CD4-positive, alpha-beta T cell (primary cell): ENCODE measurements at regions not wholly inside any gene's neighbourhood (a gene's known extent, or its start where the extent isn't known, plus 50 kb on each side); places are given as distances from the start of the nearest gene placed in this dataset.

Experiments
- ATAC-seq: fragments of 200-7000 bp; cut with Tn5 transposase; one replicate; pipeline ENCODE4 v1.10.0; 2022; ENCODE audit warnings: mild to moderate bottlenecking; ENCODE audit not compliant: poor library complexity
- CTCF ChIA-PET: fragments of 350-600 bp; sonication (Branson Sonifier 250); formaldehyde crosslinking; loops from one replicate; lab custom pipeline; 2021; ENCODE audit warnings: antibody characterized with exemption, inconsistent platforms; lab: Charles Lee
- POLR2A ChIA-PET: fragments of 350-600 bp; sonication (Branson Sonifier 250); formaldehyde crosslinking; loops from one replicate; lab custom pipeline; 2021; ENCODE audit warnings: antibody characterized with exemption, inconsistent platforms; lab: Charles Lee
- DNase-seq, 14 experiments: peaks; one replicate each; pipeline ENCODE4 v3.0.0-alpha.2; 2013 to 2020; ENCODE audit warnings: mixed read lengths in 2 of 14
- H3K27ac ChIP-seq, 2 donors: one replicate each; pipeline versions ENCODE4 v1.5.1 to v1.7.0; 2013; ENCODE audit warnings: low read length in 2 of 2, low read depth in 1 of 2, mild to moderate bottlenecking in 1 of 2
- H3K27me3 ChIP-seq, 2 experiments: 1 replicate in 1 of 2; 2 replicates in 1 of 2; pipeline versions ENCODE4 v1.6.1 to v1.7.0; 2013; ENCODE audit warnings: low read length in 2 of 2, control low read depth in 1 of 2, mild to moderate bottlenecking in 1 of 2, moderate library complexity in 1 of 2; ENCODE audit not compliant: insufficient read depth in 2 of 2, control insufficient read depth in 1 of 2
- H3K36me3 ChIP-seq: one replicate; pipeline ENCODE4 v1.6.1; 2013; ENCODE audit warnings: low read length, control low read depth; ENCODE audit not compliant: insufficient read depth
- H3K4me1 ChIP-seq: one replicate; pipeline ENCODE4 v1.6.1; 2013; ENCODE audit warnings: low read length, control low read depth; ENCODE audit not compliant: insufficient read depth
- H3K4me3 ChIP-seq: one replicate; pipeline ENCODE4 v1.5.1; 2013; ENCODE audit warnings: mild to moderate bottlenecking, low read length, moderate library complexity
- H3K9me3 ChIP-seq, 2 experiments: 1 replicate in 1 of 2; 2 replicates in 1 of 2; pipeline versions ENCODE4 v1.6.1 to v1.7.0; 2013; ENCODE audit warnings: low read length in 2 of 2, mild to moderate bottlenecking in 2 of 2, control low read depth in 1 of 2, moderate library complexity in 1 of 2; ENCODE audit not compliant: control insufficient read depth in 1 of 2, insufficient read depth in 1 of 2
- H3K27ac Mint-ChIP-seq: one replicate; pipeline ENCODE4 v1.8.0; 2020; ENCODE audit warnings: mixed read lengths
- H3K27me3 Mint-ChIP-seq: one replicate; pipeline ENCODE4 v1.8.0; 2021; ENCODE audit warnings: mixed read lengths
- H3K36me3 Mint-ChIP-seq: one replicate; pipeline ENCODE4 v1.8.0; 2021; ENCODE audit warnings: low read depth, mixed read lengths
- H3K4me1 Mint-ChIP-seq: one replicate; pipeline ENCODE4 v1.8.0; 2021; ENCODE audit warnings: low read depth, mixed read lengths
- H3K4me3 Mint-ChIP-seq: one replicate; pipeline ENCODE4 v1.8.0; 2020; ENCODE audit warnings: mild to moderate bottlenecking, mixed read lengths
- H3K9me3 Mint-ChIP-seq: one replicate; pipeline ENCODE4 v1.8.0; 2020; ENCODE audit warnings: mixed read lengths
- intact Hi-C, 2 experiments: fragments of 100-400 bp; cut with DNase I in 1 of 2; cut with micrococcal nuclease in 1 of 2; formaldehyde crosslinking; loops; one replicate each; pipeline versions ENCODE4 v1.15.1 to v1.9.0; 2023 to 2025; cut with DNase I, micrococcal nuclease
- TF ChIP-seq, protein P1 (sequence below): fragments of 200-600 bp; IDR thresholded peaks from one replicate; pipeline ENCODE4 v1.8.0; 2022; ENCODE audit warnings: antibody characterized with exemption, mild to moderate bottlenecking

DNA sequence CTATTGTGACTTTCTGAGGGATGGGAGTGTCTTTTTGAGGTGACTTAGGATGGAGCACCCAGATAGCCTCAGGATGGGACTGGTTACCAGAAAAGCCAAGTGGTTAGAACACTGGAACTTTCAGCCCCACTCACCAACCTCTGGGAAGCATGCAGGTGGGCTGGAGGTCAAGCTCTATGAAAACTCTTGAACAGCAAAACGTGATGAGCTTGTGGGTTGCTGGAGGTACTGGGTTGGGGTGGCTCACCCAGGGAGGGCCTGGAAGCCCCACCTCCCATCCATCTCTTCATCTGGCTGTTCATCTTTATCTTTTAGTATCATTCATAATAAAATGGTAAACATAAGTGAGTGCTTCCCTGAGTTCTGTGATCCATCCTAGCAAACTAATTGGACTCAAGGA lies 216.4 kb downstream of the SPP2 start:
- H3K27me3 Mint-ChIP-seq: no peaks in the 10 kb centered on the region
- no peak overlapping the region for H3K4me3 Mint-ChIP-seq
- POLR2A ChIA-PET: no interaction called here
- DNase-seq (no peak), ATAC-seq (no peak)
- no peak overlapping the region for H3K27ac Mint-ChIP-seq
- no peaks in the 10 kb centered on the region for H3K36me3 ChIP-seq
- no peaks in the 10 kb centered on the region for H3K36me3 Mint-ChIP-seq
- H3K9me3 Mint-ChIP-seq: no peaks in the 10 kb centered on the region
- no peaks in the 10 kb centered on the region for H3K27me3 ChIP-seq
- H3K4me1 ChIP-seq: peaks cover 4% of the 10 kb centered on the region
- CTCF ChIA-PET: no interaction called here
- H3K9me3 ChIP-seq: peaks cover 0 to 4% of the 10 kb centered on the region in 2 experiments
- H3K27ac ChIP-seq: no peak overlapping the region
- H3K4me1 Mint-ChIP-seq: peaks cover 25% of the 10 kb centered on the region
- TF ChIP-seq, protein P1, sequence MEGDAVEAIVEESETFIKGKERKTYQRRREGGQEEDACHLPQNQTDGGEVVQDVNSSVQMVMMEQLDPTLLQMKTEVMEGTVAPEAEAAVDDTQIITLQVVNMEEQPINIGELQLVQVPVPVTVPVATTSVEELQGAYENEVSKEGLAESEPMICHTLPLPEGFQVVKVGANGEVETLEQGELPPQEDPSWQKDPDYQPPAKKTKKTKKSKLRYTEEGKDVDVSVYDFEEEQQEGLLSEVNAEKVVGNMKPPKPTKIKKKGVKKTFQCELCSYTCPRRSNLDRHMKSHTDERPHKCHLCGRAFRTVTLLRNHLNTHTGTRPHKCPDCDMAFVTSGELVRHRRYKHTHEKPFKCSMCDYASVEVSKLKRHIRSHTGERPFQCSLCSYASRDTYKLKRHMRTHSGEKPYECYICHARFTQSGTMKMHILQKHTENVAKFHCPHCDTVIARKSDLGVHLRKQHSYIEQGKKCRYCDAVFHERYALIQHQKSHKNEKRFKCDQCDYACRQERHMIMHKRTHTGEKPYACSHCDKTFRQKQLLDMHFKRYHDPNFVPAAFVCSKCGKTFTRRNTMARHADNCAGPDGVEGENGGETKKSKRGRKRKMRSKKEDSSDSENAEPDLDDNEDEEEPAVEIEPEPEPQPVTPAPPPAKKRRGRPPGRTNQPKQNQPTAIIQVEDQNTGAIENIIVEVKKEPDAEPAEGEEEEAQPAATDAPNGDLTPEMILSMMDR: no peak
- intact Hi-C loops: no loop called here
- no peak overlapping the region for H3K4me3 ChIP-seq

DNA sequence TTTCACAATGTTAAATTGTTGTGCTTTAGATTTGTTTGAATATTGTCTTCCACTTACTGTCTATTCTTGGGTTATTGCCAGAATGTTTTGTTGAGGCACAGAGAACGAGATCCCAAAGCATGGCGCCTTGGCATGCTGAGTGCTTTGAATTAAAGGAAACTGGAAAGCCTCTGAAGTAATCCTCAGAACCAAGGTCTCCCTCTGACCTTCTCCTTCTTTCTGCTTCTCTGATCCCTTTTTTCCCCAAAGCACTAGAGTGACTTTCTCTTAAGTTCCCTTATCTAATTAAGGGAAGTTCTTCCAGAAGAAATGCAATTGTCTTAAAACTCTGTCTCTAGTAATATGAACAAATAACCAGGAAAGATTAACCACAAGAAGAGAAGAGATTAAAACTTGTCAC lies 214.7 kb downstream of the SPP2 start:
- Histone ChIP-seq H3K36me3 (no peaks in the 10 kb centered on the region), H3K27me3 (no peaks in the 10 kb centered on the region), H3K4me1 (peaks cover 4% of the 10 kb centered on the region), H3K9me3 (peaks cover 0 to 4% of the 10 kb centered on the region in 2 experiments), H3K27ac (no peak overlapping the region), H3K4me3 (no peak overlapping the region)
- Mint-ChIP-seq H3K27me3 (no peaks in the 10 kb centered on the region), H3K27ac (no peak overlapping the region), H3K36me3 (no peaks in the 10 kb centered on the region), H3K4me1 (peaks cover 15% of the 10 kb centered on the region), H3K9me3 (no peaks in the 10 kb centered on the region), H3K4me3 (no peak overlapping the region)
- ChIA-PET CTCF (no interaction called here), POLR2A (no interaction called here)
- ATAC-seq (no peak), DNase-seq (no peak)
- TF ChIP-seq, protein P1: no peak
- intact Hi-C loops: no loop called here

DNA sequence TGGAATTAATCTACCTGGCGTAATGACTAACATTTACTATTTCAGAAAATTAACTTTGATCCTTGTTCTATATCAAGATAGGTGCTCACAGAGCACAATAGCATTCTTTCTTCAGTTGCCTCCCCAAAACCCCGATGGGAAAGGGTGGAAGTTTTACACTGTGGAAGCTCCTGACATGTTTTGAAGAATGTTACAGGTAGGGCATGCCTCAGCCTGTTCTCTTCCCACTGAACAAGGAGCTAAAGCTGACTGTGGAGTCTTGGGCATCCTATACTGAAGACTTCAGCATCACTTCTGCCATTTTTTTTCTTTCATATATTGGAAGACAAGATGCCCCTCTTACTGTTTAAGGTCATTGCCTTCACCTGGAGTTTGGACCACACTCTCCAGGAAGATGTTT lies 211.2 kb downstream of the SPP2 start:
- CTCF ChIA-PET: no interaction called here
- Histone ChIP-seq H3K4me3 (no peak overlapping the region), H3K4me1 (peaks cover 4% of the 10 kb centered on the region), H3K27me3 (no peaks in the 10 kb centered on the region), H3K27ac (no peak overlapping the region), H3K9me3 (peaks cover 0 to 4% of the 10 kb centered on the region in 2 experiments), H3K36me3 (no peaks in the 10 kb centered on the region)
- TF ChIP-seq, protein P1: no peak
- POLR2A ChIA-PET: no interaction called here
- no peaks in the 10 kb centered on the region for H3K9me3 Mint-ChIP-seq
- no peak for ATAC-seq
- no peak overlapping the region for H3K27ac Mint-ChIP-seq
- DNase-seq: no peak
- intact Hi-C loops: no loop called here
- no peaks in the 10 kb centered on the region for H3K27me3 Mint-ChIP-seq
- no peaks in the 10 kb centered on the region for H3K36me3 Mint-ChIP-seq
- H3K4me3 Mint-ChIP-seq: no peak overlapping the region
- H3K4me1 Mint-ChIP-seq: peaks cover 7% of the 10 kb centered on the region
